Central memory CD4-positive, alpha-beta T cell (primary cell): ENCODE measurements at regions not wholly inside any gene's neighbourhood (a gene's known extent, or its start where the extent isn't known, plus 50 kb on each side); places are given as distances from the start of the nearest gene placed in this dataset.

Experiments
- DNase-seq: peaks from one replicate; pipeline ENCODE4 v3.0.0; 2022

DNA sequence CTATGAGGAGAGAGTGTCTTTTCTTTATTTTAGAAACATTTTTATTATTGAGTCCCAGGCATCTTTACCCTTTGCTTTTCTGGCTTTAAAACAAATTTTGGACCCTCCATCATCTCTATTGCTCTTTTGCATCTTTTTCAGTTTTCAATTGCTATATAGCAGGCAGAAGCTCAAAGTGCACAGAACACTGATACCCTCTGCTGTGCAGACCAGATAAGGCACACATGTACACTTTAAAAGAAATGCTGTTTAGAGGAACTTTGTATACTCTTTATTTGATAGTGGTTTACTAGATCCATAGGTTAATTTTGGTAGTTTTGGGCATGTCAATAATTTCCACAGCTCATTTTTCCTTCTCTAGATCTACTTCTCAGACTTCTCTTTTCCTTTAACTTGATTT is 324.2 kb downstream of the SH2D4B start:
- DNase-seq, result no peak

DNA sequence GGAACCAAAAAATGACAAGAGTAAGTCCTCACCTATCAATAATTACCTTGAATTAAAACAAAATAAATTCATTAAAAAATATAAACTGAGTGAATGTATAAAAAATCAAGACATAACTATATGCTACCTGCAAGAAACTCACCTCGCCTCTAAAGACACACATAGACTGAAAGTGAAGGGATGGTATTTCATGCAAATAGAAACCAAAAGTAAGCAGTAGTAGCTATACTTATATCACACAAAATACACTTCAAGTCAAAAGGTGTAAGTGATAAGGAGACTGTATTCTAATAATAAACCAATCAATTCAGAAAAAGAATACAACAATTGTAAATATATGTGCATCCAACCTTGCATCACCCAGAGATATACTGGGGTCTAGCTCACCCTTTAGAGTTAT is 332.6 kb downstream of the SH2D4B start:
- no peak for DNase-seq

DNA sequence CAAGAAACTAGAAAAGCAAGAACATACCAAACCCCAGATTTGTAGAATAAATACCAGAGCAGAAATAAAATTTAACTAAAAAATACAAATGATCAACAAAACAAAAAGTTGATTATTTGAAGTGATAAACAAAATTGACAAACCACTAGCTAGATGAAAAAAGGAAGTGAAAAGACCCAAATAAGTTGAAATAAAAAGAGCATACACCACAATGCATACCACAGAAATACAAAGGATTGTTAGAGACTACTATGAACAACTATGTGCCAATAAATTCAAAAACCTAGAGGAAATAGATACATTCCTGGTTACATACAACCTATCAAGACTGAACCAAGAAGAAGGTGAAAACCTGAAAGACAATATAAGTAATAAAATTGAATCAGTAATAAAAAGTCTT is 333.4 kb downstream of the SH2D4B start:
- DNase-seq, result no peak

DNA sequence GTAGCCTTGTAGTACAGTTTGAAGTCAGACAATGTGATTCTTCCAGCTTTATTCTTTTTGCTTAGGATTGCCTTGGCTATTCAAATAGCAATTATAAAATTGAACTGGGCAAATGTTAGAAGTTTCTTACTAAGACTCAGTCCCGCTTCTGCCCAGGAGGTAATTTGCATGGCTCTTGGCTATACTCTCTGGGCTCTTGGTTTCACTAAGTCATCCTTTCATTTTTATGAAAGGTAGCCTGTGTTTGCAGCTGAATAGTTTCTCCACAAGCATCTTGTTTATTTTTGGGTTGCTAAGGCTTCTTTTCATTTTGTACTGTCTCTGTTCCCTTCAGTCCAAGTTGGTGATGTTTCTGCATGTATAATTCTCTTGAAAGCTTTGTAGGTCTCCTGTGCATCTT is 340.6 kb downstream of the SH2D4B start:
- DNase-seq, result no peak

DNA sequence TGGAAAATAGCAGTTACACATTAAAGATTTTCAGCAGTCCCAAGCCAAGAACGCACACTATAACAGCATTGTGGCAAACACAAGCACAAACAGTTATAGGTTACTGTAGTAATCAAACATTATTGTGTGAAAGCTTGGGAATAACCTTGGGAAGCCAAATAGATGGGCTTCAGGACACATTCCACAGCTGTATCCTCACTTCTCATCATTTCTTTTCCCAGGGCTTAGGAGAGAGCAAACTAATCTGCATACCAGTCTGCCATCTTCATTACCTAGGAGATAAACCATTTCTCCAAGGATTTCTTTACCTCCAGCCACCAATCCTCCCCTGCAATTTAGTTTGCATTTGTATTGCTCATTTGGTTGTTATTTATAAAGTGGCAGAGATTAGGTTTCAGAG is 352.4 kb downstream of the SH2D4B start:
- DNase-seq, result no peak

DNA sequence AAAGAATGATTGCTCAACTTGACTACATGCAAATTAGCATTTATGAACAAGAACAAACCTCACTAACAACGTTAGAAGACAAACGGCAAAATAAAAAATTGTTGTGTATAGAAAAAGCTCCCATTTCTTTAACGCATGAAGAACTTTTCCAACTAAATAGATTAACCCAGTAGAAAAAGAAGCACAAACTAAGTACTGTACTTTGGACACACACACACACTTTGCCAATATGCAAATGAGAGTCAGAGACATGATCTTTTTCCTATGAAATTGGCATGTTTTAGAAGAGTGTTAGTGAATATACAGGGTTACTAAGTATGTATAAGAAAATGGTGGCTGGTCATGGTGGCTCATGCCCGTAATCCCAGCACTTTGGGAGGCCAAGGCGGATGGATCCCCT is 355.6 kb downstream of the SH2D4B start:
- no peak for DNase-seq

DNA sequence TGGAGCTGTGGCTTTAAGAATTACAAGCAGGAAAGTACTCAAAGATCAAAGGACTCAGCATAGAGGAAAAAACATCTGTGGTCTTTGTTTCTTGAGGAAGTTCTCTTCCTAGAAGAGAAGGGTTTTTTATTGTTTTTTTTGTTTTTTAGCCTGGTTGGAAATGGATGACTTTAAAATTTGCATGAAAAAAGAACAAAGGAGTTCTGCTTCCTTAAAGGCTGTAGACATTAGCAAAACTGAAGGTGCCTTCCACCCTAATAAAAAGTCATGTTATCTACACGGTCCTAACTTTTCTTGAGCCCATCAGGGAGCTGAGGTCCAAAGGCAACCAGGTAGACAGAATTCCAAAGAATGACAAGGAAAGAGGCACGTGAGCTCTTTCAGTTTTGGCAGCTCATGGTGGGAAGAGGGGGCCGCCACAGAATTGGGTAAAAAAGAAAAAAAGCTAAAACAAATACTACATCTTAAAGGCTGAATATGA is 356.6 kb downstream of the SH2D4B start:
- DNase-seq, result no peak

DNA sequence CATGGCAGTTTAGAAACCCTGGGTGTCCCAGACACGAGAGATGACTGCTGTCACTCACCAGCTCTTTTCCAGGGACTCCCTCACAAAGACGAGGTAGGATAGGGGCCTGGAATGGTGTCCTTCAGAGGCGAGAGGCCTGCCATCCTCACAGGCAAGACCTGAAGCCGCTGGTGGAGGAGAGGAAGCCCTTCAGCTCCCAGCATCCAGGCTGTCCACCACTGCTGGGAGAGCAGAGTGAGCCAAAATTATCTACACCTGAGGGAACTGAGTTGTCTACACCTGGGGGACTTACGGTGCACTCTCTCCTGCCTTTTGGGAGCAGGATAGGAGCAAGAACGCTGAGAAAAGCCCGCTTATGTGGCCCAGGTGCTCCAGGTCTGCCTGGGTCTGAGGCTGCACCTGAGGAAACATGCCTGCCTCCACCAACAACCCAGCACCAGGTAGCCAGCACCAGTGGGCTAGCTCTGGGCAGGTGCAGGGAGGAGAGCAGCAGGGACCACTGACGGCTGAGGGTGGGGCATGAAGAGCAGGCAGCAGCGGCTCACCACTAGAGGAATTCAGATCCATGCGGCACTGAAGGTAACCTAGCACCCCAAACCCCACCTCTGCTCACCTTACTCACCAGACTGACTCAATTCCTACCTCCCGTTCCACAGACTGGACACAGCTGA is 357.2 kb downstream of the SH2D4B start:
- DNase-seq, result no peak

DNA sequence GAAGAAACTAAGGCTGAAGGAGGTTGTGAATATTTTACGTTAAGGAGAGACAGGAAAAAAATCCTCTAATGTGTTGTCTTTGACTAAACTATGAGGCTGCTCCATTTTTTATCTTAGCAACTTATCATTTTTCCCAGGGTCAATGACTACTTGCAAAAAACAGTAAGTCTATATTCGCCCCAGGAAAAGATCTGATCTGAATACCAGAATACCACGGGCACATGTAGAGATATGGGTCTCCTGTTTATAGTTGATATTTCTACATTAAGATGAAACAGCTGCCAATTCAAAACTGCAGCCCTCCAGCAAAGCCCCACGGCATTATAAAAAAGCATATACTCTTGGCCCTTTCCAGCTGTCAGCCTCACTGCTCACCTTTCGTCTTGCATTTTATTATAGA is 358.4 kb downstream of the SH2D4B start:
- no peak for DNase-seq

DNA sequence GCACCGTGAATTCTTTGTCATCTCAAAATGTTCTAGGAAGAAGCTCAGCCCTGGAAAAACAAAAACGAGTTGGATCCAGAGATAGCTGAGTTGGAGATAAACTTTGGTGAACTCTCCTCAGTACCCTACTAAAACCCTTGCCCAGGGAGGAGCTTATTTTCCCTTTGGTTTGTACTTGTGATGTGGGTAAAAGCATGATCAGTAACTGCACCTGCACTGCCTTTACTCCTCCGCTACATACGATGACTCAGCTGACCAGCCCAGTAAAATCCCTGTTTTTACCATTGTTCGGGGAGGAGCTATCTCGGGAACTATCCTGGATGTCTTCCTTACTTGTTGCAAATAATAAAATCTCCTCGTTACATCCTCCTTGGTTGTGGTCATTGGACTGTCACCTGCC is 359.3 kb downstream of the SH2D4B start:
- DNase-seq, result no peak

DNA sequence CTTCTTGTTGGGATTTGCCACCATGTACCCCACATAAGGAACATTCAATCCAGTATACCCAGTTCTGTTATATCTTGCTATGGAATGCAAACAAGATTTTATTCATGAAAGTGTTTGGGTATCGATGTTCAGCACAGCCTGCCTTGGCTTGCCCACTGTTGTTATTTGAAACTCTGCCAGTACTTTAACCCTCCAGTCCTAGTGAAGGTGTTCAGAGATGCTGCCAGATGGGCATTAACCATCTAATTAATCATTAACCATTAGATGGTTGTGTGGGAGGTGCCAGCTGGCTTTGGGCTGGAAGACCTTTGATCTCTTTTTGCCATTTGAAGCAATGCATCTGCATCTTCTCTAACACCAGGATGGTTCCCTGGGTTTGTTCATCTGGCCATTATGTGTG is 363.0 kb downstream of the SH2D4B start:
- no peak for DNase-seq

DNA sequence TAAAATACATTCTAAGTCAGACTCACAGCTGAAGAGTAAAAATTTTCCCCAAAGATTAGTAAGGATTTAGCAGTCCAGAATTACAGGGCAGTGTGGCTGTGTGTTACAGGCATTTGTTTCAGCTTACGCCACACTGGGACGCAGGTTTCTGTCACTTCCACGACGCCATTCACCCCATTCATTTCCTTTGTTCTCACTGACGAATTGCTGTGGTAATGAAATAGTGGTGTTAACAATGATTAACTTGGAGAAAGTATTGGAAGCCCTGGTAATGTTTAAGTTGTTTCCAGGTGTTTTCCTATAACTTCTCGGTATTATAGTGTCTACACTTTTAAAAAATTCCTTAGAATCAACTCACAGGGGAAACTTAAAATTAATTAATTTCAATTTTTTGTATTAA is 370.9 kb downstream of the SH2D4B start:
- no peak for DNase-seq

DNA sequence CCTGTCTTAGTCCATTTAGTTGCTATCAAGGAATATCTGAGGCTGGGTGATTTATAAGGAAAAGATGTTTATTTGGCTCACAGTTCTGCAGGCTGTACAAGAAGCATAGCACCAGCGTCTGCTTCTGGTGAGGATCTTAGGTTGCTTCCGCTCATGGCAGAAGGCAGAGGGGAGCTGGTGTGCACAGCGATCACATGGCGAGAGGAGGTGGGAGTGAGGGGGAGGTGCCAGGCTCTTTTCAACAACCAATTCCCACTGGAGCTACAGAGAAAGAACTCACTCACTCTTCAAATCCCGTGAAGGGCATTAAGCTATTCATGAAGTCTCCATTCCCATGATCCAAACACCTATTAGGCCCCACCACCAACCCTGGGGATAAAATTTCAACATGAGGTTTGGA is 371.6 kb downstream of the SH2D4B start:
- DNase-seq, result no peak

DNA sequence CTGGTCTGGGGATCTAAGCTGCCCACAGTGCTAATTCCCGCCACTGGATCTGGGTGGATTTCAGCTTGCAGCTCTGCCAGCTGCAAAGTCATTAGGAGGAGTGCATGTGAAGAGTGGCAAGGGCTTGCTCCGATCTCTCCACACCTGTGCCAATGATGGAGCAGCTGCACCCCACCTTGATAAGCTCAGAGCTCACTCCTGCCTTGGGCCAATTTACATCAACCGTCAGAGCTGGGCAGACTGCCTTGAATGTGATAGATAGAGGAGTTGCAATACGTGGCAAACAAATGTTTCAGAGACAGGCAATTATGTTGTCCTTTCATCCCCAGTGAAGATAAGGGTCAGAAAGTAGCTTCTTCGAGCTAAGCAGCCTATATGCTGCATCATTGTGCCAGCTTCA is 379.9 kb downstream of the SH2D4B start:
- DNase-seq, result no peak

DNA sequence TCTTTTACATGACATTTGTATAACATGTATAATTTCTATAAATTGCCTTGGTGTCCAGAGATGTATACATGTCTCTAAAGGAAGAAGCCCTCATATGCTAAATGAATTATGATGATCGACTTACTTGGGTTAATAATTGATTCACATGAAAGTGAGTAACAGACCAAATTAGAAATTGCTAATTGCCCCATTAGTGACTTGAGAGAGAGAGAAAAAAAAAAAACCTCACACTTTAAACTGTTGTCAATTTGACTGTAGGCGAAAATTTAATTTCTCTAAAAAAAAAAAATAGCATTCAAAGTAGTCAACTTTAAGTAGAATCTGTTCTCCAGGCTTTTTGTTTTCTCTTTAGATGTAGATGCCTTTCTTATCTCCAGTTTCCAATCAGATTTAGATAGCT is 383.3 kb downstream of the SH2D4B start:
- no peak for DNase-seq

DNA sequence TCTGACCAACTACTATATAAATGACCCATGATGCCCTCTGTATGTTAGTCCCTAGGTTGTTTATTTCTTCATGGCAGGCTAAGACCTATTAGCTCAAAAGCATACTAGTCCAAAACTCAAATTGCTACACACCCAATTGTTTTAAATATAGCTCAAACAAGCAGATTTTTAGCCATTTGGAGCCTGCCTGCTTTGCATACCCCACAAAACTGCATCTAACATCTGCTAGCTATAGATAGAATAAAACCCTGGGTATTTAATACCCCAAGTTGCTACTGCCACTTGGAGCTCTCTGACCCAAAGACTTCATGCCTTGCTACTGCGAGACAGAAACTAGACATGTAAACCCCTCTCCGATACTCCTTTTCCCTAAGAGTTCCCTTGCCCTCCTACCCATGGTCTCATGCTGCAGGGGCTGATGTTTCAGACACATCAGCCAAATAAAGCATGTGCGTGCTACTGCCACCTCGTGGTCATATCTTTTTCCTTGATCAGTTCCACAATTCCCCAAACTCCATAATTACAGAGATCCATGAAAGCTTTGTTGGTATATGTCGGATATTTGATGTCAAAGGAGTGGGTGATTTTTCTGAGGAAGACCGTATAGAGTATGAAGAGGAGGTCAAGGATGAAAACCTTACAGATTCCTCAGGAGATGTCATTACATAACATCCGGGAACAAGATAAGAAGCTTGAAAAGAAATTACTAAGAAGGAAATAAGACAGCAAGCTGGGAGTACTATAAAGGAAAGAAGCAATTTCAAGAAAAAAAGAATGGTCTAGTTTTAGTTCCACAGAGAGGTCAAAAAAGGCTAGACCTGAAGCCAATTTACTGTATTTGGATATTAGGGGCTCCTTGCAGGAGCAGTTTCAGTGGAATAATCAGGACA is 386.6 kb downstream of the SH2D4B start:
- DNase-seq, result no peak

DNA sequence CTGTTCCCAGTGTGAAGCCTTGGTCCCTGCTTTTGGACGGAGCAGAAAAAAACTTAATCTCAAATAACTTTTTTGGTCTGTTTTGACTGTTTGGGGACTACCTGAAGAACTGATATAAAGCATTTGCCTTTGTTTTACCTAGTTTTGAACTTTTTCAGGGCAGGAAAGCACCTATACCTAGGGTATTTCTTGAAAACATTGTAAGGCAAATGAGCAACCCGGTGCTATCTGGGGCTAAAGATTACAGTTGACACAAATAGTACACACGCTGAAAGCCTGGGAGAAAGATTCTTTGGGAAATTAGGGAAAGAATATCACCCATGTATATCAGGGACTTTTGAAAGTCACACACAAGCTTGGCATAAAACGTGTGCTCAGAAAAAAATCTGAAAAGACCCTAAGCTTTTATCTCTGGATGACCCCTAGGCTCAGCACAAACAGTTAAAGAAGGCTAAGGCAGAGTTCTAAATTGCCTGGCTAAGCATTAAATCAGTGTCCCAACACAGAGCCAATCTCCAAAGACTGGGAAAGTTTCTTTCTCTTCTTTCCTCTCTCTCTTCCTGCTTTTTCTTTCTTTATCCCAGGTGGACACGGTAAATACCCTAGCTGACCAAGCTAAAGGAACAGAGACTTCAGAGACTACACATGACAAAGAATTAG is 389.8 kb downstream of the SH2D4B start:
- DNase-seq, result no peak

DNA sequence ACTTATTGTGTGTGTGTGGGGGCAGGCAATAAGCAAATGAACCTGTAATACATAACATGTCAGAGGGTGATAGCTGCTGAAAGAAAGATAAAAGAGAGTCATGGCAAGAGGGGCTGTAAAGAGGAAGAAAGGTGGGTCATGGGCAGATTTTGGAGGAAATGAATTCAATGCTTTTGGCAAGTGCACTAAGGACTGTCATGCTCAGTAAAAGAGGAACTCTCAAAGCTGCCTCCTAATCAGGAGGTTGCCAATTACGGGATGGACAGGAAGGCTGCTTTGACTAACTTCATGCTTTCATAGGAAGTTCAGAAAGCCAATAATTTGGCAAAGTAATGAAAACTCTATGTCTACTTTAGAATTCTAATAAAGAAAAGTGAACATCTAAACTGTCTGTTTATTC is 401.2 kb downstream of the SH2D4B start:
- DNase-seq, result no peak

DNA sequence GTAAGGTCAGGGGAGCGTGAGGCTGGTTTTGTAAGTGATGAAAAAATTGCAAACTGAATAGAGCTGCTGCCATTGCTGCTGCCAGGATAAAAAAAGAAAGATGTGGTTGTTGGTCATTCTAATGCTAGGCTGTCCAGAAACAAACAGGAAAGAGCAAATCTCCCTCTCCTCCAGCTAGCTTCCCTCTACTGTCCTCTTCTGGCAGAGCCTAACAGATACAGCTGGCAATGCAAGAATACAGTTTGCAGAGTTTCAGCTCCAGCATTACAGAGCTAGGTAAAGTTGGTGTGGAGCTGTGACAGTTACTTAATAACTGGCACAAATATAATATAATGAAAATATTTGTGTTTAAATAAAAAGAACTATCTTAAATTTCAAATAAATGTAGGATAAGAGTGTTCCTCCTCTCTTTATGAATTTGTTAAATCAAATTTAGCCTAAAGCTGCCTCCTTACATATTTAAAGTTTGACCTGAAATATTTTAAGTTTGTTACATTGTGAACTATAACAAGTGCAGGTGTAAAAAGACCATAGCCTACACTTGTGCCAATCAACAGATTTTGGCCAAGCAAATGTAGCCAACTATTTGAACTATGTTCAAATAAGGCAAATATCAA is 407.7 kb downstream of the SH2D4B start:
- DNase-seq, result no peak

DNA sequence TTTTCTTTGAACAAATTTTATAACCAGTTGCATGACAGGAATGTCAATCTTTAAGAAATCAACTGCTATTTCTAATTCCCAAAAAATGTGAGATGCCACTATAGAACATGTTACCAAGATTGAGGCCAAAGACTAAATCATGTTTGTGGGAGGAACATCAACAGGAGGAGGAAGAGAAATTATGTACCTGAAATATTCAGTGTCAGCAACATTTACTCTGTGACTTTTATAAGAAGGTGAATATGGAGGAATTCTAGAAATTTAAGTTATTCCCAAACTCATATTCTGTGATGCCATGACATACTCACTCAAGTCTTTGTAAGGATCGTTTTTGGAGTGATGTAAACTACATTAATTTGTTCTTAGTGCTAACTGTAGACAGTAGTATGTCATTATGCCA is 408.4 kb downstream of the SH2D4B start:
- no peak for DNase-seq

DNA sequence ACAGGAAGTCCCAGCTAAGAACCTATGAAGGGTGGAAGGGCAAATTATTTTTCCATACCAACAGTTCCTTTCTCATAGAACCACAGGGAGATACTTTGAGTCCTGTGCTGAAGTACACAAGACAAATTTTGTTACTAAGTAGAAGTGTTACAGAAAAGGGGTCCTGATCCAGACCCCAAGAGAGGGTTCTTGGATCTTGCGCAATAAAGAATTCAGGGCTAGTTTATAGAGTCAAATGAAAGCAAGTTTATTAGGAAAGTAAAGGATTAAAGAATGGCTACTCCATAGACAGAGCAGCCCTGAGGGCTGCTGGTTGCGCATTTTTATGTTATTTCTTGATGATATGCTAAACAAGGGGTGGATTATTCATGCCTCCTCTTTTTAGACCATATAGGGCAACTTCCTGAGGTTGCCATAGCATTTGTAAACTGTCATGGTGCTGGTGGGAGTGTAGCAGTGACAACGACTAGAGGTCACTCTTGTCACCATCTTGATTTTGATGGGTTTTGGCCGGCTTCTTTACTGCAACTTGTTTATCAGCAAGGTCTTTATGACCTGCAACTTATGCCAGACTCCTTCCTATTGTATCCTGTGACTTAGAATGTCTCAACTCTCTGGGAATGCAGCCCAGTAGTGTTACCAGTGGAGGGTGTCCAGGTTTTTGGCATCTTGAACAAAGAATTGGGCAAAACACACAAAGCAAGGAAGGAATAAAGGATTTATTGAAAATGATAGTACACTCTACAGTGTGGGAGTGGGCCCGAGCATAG is 409.4 kb downstream of the SH2D4B start:
- DNase-seq, result no peak

DNA sequence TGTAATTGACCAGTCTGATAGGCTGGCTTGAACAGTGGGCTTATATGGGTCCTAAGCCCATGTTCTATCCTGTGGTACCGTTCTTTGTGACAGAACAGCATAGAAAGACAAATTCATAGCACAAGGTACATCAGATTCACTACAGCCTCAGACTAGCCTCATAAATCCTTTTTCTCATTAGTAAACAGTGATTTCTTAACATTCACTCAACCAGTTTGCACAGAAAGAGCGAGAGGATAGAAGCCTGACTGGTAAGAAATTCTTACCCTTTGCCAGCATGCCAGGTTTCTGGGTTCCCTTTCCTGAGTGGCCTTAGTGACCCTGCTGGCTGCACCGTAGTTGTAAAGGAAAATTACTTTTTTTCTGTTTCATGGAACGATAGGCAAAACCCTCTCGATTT is 412.1 kb downstream of the SH2D4B start:
- no peak for DNase-seq

DNA sequence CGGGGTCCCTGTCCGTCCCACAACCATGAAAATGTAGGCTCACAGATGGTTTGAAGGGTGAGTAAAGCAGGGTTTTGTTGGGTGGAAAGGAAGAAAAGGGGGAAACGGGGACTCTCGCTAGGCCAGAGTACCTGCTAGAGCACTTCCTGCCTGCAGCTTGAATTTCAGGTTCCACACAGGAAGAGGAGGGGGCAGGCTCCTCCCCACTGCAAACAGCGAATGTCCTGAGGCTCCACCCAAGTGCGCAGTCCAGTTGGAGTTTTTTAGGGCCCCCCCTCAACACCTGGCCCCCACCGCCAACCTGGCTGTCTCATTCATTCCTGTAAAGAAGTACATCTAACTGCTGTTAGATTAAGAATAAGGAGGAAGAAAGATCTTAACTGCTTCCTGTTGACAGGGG is 414.7 kb downstream of the SH2D4B start:
- DNase-seq, result no peak
